HepG2 (cell line): ENCODE measurements at regions not wholly inside any gene's neighbourhood (a gene's known extent, or its start where the extent isn't known, plus 50 kb on each side); places are given as distances from the start of the nearest gene placed in this dataset.

Experiments
- ATAC-seq: fragments of 200-7000 bp; cut with Tn5 transposase; 3 replicates; pipeline ENCODE4 v1.9.1; 2020; ENCODE audit warnings: mild to moderate bottlenecking, moderate library complexity
- BruUV-seq: library from RNA; stranded (reverse); fragments of 400-500 nt; replicated peaks from 2 replicates; lab custom pipeline; 2021; lab: Mats Ljungman, UMichigan
- CTCF ChIA-PET: fragments of 300-600 bp; formaldehyde crosslinking; extraction: SDS; loops from one replicate; lab custom pipeline; 2021; ENCODE audit warnings: low total read pairs, inconsistent platforms, low intra/inter-chr PET ratio; lab: Yijun Ruan, JAX
- POLR2A ChIA-PET: fragments of 350-600 bp; sonication (Branson Sonifier 250); formaldehyde crosslinking; loops from one replicate; lab custom pipeline; 2020; ENCODE audit warnings: antibody characterized with exemption, inconsistent platforms; lab: Yijun Ruan, JAX
- DNase-seq: peaks from one replicate; pipeline ENCODE4 v3.0.0-alpha.2; 2015; ENCODE audit warnings: low spot score
- FAIRE-seq: peaks from 3 replicates; lab custom pipeline; 2011; peaks lifted over from hg19 to GRCh38; lab: Jason Lieb, UNC
- H2AFZ ChIP-seq: one replicate; pipeline ENCODE4 v1.6.1; 2011; ENCODE audit warnings: low read length, inconsistent platforms
- H3K27ac ChIP-seq: fragments of 300-600 bp; 3 replicates; pipeline ENCODE4 v1.8.0; 2011; ENCODE audit warnings: mixed run types, mild to moderate bottlenecking, mixed read lengths, low read length, inconsistent platforms; ENCODE audit not compliant: insufficient read depth; ENCODE audit errors: extremely low read length
- H3K27me3 ChIP-seq, 2 experiments: fragments of 200-600 bp in 1 of 2; 2 replicates in 1 of 2; 3 replicates in 1 of 2; pipeline versions ENCODE4 v1.6.0 to v1.8.0; 2011; ENCODE audit warnings: low read length in 2 of 2, mild to moderate bottlenecking in 2 of 2, moderate library complexity in 2 of 2, inconsistent platforms in 1 of 2; ENCODE audit not compliant: insufficient read depth in 2 of 2, control insufficient read depth in 1 of 2
- H3K36me3 ChIP-seq, 2 experiments: fragments of 200-600 bp in 1 of 2; replicated peaks in 1 of 2; 2 replicates in 1 of 2; 3 replicates in 1 of 2; pipeline versions ENCODE4 v1.5.1 to v1.8.0; 2011; ENCODE audit warnings: low read length in 2 of 2, inconsistent platforms in 1 of 2; ENCODE audit not compliant: insufficient read depth in 2 of 2, control insufficient read depth in 1 of 2
- H3K4me1 ChIP-seq: 2 replicates; pipeline ENCODE4 v1.5.1; 2012; ENCODE audit warnings: low read length, inconsistent platforms; ENCODE audit not compliant: insufficient read depth
- H3K4me2 ChIP-seq: 2 replicates; pipeline ENCODE4 v1.6.0; 2011; ENCODE audit warnings: low read depth, low read length, inconsistent platforms
- H3K4me3 ChIP-seq, 3 experiments: fragments of 200-600 bp in 1 of 3; sonication (generic), shearing (Covaris generic) in 1 of 3; replicated peaks in 1 of 3; 2 replicates each; pipeline ENCODE4 v1.5.1; 2011 to 2016; ENCODE audit warnings: low read length in 3 of 3, inconsistent platforms in 2 of 3, low read depth in 2 of 3, mild to moderate bottlenecking in 2 of 3, control low read depth in 1 of 3, mixed read lengths in 1 of 3; ENCODE audit not compliant: insufficient read depth in 1 of 3
- H3K79me2 ChIP-seq: one replicate; pipeline ENCODE4 v1.6.1; 2011; ENCODE audit warnings: low read length, inconsistent platforms; ENCODE audit not compliant: insufficient read depth
- H3K9ac ChIP-seq: 2 replicates; pipeline ENCODE4 v1.6.0; 2011; ENCODE audit warnings: mild to moderate bottlenecking, low read depth, low read length, inconsistent platforms; ENCODE audit not compliant: insufficient read depth
- H3K9me3 ChIP-seq: 2 replicates; pipeline ENCODE4 v1.5.1; 2012; ENCODE audit warnings: mild to moderate bottlenecking, low read length
- H4K20me1 ChIP-seq: 2 replicates; pipeline ENCODE4 v1.6.0; 2011; ENCODE audit warnings: inconsistent platforms, mild to moderate bottlenecking, low read length, moderate library complexity; ENCODE audit not compliant: insufficient read depth
- ADNP ChIP-seq: sonication (generic); formaldehyde crosslinking; IDR thresholded peaks from 2 replicates; pipeline ENCODE4 v1.4.0; 2020; ENCODE audit warnings: missing genetic modification reagents
- BRD4 ChIP-seq: sonication (generic); formaldehyde crosslinking; IDR thresholded peaks from 2 replicates; pipeline ENCODE4 v1.4.0; 2020; ENCODE audit warnings: missing genetic modification reagents
- HES4 ChIP-seq: sonication (generic); formaldehyde crosslinking; IDR thresholded peaks from 2 replicates; pipeline ENCODE4 v1.9.0; 2021; ENCODE audit warnings: mild to moderate bottlenecking, missing genetic modification reagents, borderline replicate concordance
- HNF4A ChIP-seq: sonication (generic); formaldehyde crosslinking; IDR thresholded peaks from 2 replicates; pipeline ENCODE4 v1.4.0; 2020; ENCODE audit warnings: missing genetic modification reagents
- KDM4B ChIP-seq: sonication (generic); formaldehyde crosslinking; IDR thresholded peaks from 2 replicates; pipeline ENCODE4 v1.4.0; 2020; ENCODE audit warnings: missing genetic modification reagents
- MYC ChIP-seq: sonication (generic); formaldehyde crosslinking; IDR thresholded peaks from 2 replicates; pipeline ENCODE4 v1.9.0; 2021; ENCODE audit warnings: missing genetic modification reagents, borderline replicate concordance
- NFE2L2 ChIP-seq: fragments of 150-350 bp; IDR thresholded peaks from 2 replicates; pipeline ENCODE4 v1.6.1; 2014; ENCODE audit warnings: low read length
- NFRKB ChIP-seq: fragments of 450-650 bp; IDR thresholded peaks from 2 replicates; pipeline ENCODE4 v1.6.1; 2017
- RXRB ChIP-seq: IDR thresholded peaks from 2 replicates; pipeline ENCODE4 v1.6.1; 2016; ENCODE audit warnings: borderline replicate concordance, missing genetic modification reagents, missing compliant biosample characterization
- SUZ12 ChIP-seq: fragments of 150-350 bp; IDR thresholded peaks from 2 replicates; pipeline ENCODE4 v1.6.1; 2014; ENCODE audit warnings: low read depth, low read length
- ZNF274 ChIP-seq: sonication (generic); formaldehyde crosslinking; IDR thresholded peaks from 2 replicates; pipeline ENCODE4 v1.5.1; 2020; ENCODE audit warnings: mild to moderate bottlenecking, missing genetic modification reagents
- ZNF33B ChIP-seq: sonication (generic); formaldehyde crosslinking; IDR thresholded peaks from 2 replicates; pipeline ENCODE4 v1.5.1; 2020; ENCODE audit warnings: mild to moderate bottlenecking, missing genetic modification reagents
- ZNF652 ChIP-seq: IDR thresholded peaks from 2 replicates; pipeline ENCODE4 v1.6.1; 2016; ENCODE audit warnings: low read depth, borderline replicate concordance
- ZNF713 ChIP-seq: sonication (generic); formaldehyde crosslinking; IDR thresholded peaks from 2 replicates; pipeline ENCODE4 v1.4.0; 2020; ENCODE audit warnings: mild to moderate bottlenecking, missing genetic modification reagents
- ZNF792 ChIP-seq: IDR thresholded peaks from 2 replicates; pipeline ENCODE4 v1.6.1; 2016
- WGBS: methylation state at CpG from one replicate; pipeline ENCODE4 v1.1.6; 2017; ENCODE audit warnings: low lambda C conversion rate; 5-methylcytosine and 5-hydroxymethylcytosine counted together
- in situ Hi-C: cut with HindIII; loops from 2 replicates; pipeline ENCODE4 v1.10.0; 2017; ENCODE audit warnings: low pct_unique_long_range_greater_than_20kb; ENCODE audit not compliant: extremely low pct_ligation_motif_present
- intact Hi-C: fragments of 100-400 bp; cut with micrococcal nuclease; formaldehyde crosslinking; loops from one replicate; pipeline ENCODE4 v1.10.0; 2022; ENCODE audit not compliant: unreplicated experiment
- TF ChIP-seq, protein P1 (sequence below): sonication (generic); formaldehyde crosslinking; IDR thresholded peaks from 2 replicates; pipeline ENCODE4 v1.4.0; 2020; ENCODE audit warnings: missing genetic modification reagents
- TF ChIP-seq, protein P2 (sequence below): sonication (generic); formaldehyde crosslinking; IDR thresholded peaks from 2 replicates; pipeline ENCODE4 v1.9.0; 2022; ENCODE audit warnings: low read depth, missing genetic modification reagents
- TF ChIP-seq, protein P3 (sequence below): sonication (generic); formaldehyde crosslinking; IDR thresholded peaks from 2 replicates; pipeline ENCODE4 v1.4.0; 2020; ENCODE audit warnings: missing genetic modification reagents
- TF ChIP-seq, protein P4 (sequence below), 2 experiments: sonication (generic) in 1 of 2; formaldehyde crosslinking in 1 of 2; IDR thresholded peaks; 2 replicates each; pipeline versions ENCODE4 v1.5.1 to v1.6.1; 2011 to 2020; ENCODE audit warnings: borderline replicate concordance in 1 of 2, low read depth in 1 of 2, low read length in 1 of 2, mild to moderate bottlenecking in 1 of 2, missing genetic modification reagents in 1 of 2, moderate library complexity in 1 of 2

DNA sequence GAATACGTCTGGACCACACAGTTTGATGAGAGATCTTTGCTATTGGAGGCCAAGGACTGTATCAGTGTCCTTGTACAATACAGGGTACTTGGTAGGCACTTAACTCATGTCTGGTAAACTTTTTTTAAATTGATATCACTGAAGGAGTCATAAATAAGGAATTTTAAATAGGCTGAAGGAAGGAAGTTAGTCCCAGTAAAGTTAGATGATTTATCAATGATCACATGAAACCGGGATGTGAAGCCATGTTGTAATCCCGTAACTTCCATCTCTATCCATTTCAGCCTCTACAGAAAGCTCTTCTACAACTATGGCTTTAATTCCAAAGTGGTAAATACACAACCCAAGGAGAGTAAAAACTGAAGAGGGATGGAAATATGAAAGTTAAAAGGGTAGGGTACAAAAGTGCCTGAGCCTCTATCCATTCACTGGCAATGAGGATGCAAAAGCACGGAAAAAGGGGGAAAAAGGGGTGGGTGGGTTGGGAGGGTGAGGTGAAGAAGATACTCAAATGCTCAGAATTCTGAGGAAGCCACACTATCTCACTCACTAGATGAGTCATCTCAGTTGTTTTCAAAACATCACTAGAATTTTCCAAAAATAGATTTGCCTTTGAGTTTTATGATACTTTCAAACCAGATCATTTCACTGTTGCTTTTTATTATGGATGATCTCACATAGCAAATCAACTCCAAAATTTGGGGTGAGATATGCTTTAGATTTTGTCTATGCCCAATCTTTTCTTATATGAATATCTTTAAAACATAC is 1053.5 kb downstream of the NR2F1-AS1 start:
- BruUV-seq: no TSS peak
- Histone ChIP-seq H3K27me3 (no peaks in the 10 kb centered on the region), H3K4me2 (no peak overlapping the region), H3K79me2 (no peaks in the 10 kb centered on the region), H2AFZ (no peak overlapping the region), H3K36me3 (no peaks in the 10 kb centered on the region), H3K9ac (no peak overlapping the region), H3K4me1 (no peaks in the 10 kb centered on the region), H4K20me1 (no peaks in the 10 kb centered on the region), H3K9me3 (no peaks in the 10 kb centered on the region), H3K27ac (no peak overlapping the region), H3K4me3 (no peak overlapping the region)
- in situ Hi-C loops: no loop called here
- intact Hi-C loops: no loop called here
- CTCF ChIA-PET: no interaction called here
- DNase-seq: no peak
- 19% methylated on average over 4 of the region's 4 CpGs for WGBS
- POLR2A ChIA-PET: no interaction called here
- no peak for ATAC-seq
- no peak for FAIRE-seq
- TF ChIP-seq, protein P1, sequence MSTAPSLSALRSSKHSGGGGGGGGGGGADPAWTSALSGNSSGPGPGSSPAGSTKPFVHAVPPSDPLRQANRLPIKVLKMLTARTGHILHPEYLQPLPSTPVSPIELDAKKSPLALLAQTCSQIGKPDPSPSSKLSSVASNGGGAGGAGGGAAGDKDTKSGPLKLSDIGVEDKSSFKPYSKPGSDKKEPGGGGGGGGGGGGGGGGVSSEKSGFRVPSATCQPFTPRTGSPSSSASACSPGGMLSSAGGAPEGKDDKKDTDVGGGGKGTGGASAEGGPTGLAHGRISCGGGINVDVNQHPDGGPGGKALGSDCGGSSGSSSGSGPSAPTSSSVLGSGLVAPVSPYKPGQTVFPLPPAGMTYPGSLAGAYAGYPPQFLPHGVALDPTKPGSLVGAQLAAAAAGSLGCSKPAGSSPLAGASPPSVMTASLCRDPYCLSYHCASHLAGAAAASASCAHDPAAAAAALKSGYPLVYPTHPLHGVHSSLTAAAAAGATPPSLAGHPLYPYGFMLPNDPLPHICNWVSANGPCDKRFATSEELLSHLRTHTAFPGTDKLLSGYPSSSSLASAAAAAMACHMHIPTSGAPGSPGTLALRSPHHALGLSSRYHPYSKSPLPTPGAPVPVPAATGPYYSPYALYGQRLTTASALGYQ: no peak
- TF ChIP-seq, protein P2, sequence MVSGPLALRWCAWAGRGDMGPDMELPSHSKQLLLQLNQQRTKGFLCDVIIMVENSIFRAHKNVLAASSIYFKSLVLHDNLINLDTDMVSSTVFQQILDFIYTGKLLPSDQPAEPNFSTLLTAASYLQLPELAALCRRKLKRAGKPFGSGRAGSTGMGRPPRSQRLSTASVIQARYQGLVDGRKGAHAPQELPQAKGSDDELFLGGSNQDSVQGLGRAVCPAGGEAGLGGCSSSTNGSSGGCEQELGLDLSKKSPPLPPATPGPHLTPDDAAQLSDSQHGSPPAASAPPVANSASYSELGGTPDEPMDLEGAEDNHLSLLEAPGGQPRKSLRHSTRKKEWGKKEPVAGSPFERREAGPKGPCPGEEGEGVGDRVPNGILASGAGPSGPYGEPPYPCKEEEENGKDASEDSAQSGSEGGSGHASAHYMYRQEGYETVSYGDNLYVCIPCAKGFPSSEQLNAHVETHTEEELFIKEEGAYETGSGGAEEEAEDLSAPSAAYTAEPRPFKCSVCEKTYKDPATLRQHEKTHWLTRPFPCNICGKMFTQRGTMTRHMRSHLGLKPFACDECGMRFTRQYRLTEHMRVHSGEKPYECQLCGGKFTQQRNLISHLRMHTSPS: no peak
- TF ChIP-seq NFRKB: no peak
- TF ChIP-seq RXRB (CRISPR knock-in tag): no peak
- TF ChIP-seq, protein P3, sequence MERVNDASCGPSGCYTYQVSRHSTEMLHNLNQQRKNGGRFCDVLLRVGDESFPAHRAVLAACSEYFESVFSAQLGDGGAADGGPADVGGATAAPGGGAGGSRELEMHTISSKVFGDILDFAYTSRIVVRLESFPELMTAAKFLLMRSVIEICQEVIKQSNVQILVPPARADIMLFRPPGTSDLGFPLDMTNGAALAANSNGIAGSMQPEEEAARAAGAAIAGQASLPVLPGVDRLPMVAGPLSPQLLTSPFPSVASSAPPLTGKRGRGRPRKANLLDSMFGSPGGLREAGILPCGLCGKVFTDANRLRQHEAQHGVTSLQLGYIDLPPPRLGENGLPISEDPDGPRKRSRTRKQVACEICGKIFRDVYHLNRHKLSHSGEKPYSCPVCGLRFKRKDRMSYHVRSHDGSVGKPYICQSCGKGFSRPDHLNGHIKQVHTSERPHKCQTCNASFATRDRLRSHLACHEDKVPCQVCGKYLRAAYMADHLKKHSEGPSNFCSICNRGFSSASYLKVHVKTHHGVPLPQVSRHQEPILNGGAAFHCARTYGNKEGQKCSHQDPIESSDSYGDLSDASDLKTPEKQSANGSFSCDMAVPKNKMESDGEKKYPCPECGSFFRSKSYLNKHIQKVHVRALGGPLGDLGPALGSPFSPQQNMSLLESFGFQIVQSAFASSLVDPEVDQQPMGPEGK (CRISPR knock-in tag): no peak
- TF ChIP-seq ZNF713 (CRISPR knock-in tag): no peak
- no peak for TF ChIP-seq ADNP (CRISPR knock-in tag)
- no peak for TF ChIP-seq SUZ12
- no peak for TF ChIP-seq ZNF33B
- TF ChIP-seq HNF4A (CRISPR knock-in tag): no peak
- TF ChIP-seq BRD4 (CRISPR knock-in tag): no peak
- no peak for TF ChIP-seq HES4
- TF ChIP-seq, protein P4, sequence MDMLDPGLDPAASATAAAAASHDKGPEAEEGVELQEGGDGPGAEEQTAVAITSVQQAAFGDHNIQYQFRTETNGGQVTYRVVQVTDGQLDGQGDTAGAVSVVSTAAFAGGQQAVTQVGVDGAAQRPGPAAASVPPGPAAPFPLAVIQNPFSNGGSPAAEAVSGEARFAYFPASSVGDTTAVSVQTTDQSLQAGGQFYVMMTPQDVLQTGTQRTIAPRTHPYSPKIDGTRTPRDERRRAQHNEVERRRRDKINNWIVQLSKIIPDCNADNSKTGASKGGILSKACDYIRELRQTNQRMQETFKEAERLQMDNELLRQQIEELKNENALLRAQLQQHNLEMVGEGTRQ (IDR thresholded peaks at IDR 0.05; ENCODE audit: low read depth, low read length): no peak
- TF ChIP-seq, protein P4 (CRISPR knock-in tag; IDR thresholded peaks at IDR 0.05; ENCODE audit: borderline replicate concordance): no peak
- TF ChIP-seq ZNF274: no peak
- no peak for TF ChIP-seq NFE2L2
- no peak for TF ChIP-seq KDM4B (CRISPR knock-in tag)
- no peak for TF ChIP-seq ZNF652 (CRISPR knock-in tag)
- no peak for TF ChIP-seq ZNF792 (CRISPR knock-in tag)
- TF ChIP-seq MYC (CRISPR knock-in tag): no peak
